H1 (cell line): ENCODE measurements at regions not wholly inside any gene's neighbourhood (a gene's known extent, or its start where the extent isn't known, plus 50 kb on each side); places are given as distances from the start of the nearest gene placed in this dataset.

ENCODE experiments used
- CTCF ChIA-PET: fragments of 300-600 bp; sonication (Branson Sonifier 250); formaldehyde crosslinking; loops from one replicate; lab custom pipeline; 2021; ENCODE audit not compliant: partially characterized antibody; lab: Charles Lee
- POLR2A ChIA-PET: fragments of 300-600 bp; sonication (Branson Sonifier 250); formaldehyde crosslinking; loops from one replicate; lab custom pipeline; 2021; ENCODE audit warnings: inconsistent platforms; ENCODE audit not compliant: partially characterized antibody; lab: Charles Lee
- DNase-seq, 2 experiments: peaks; one replicate each; pipeline versions ENCODE4 v3.0.0 to v3.0.0-alpha.2; 2010 to 2022; ENCODE audit warnings: low spot score in 2 of 2, low read depth in 1 of 2, mixed read lengths in 1 of 2
- FAIRE-seq: peaks from 2 replicates; lab custom pipeline; 2011; peaks lifted over from hg19 to GRCh38; lab: Jason Lieb, UNC
- H2AFZ ChIP-seq: 2 replicates; pipeline ENCODE4 v1.8.1; 2012; ENCODE audit warnings: low read length, inconsistent platforms
- H2AK5ac ChIP-seq: 2 replicates; pipeline ENCODE4 v1.6.1; 2013; ENCODE audit warnings: low read depth, low read length
- H2BK120ac ChIP-seq: replicated peaks from 2 replicates; pipeline ENCODE3; 2013; ENCODE audit warnings: low read depth, low read length, inconsistent platforms
- H2BK12ac ChIP-seq: 2 replicates; pipeline ENCODE4 v1.6.1; 2013; ENCODE audit warnings: low read depth, low read length
- H2BK15ac ChIP-seq: 2 replicates; pipeline ENCODE4 v1.6.1; 2013; ENCODE audit warnings: low read length
- H2BK20ac ChIP-seq: 2 replicates; pipeline ENCODE4 v1.6.1; 2013; ENCODE audit warnings: low read length
- H2BK5ac ChIP-seq: 2 replicates; pipeline ENCODE4 v1.6.1; 2013; ENCODE audit warnings: low read depth, low read length
- H3K14ac ChIP-seq: 2 replicates; pipeline ENCODE4 v1.6.1; 2013; ENCODE audit warnings: inconsistent platforms; ENCODE audit not compliant: insufficient read length
- H3K18ac ChIP-seq: 2 replicates; pipeline ENCODE4 v1.6.1; 2013; ENCODE audit warnings: low read length; ENCODE audit errors: extremely low read depth
- H3K23ac ChIP-seq: 2 replicates; pipeline ENCODE4 v1.6.1; 2013; ENCODE audit warnings: inconsistent platforms; ENCODE audit not compliant: insufficient read length
- H3K23me2 ChIP-seq: 2 replicates; pipeline ENCODE4 v1.6.1; 2013; ENCODE audit warnings: low read depth, low read length
- H3K27ac ChIP-seq: 2 replicates; pipeline ENCODE4 v1.6.1; 2011; ENCODE audit warnings: low read depth, low read length, inconsistent platforms
- H3K27me3 ChIP-seq, 4 experiments: replicated peaks in 1 of 4; 1 replicate in 1 of 4; 2 replicates in 3 of 4; pipeline versions ENCODE4 v1.6.1 to v1.8.1; 2011 to 2013; ENCODE audit warnings: low read length in 3 of 4, mild to moderate bottlenecking in 3 of 4, inconsistent platforms in 2 of 4, mixed read lengths in 2 of 4, moderate library complexity in 1 of 4; ENCODE audit not compliant: control insufficient read depth in 3 of 4, insufficient read depth in 3 of 4; ENCODE audit errors: extremely low read depth in 1 of 4
- H3K36me3 ChIP-seq, 4 experiments: 2 replicates each; pipeline versions ENCODE4 v1.6.1 to v1.8.1; 2011 to 2013; ENCODE audit warnings: mild to moderate bottlenecking in 4 of 4, low read length in 3 of 4, moderate library complexity in 2 of 4, control low read depth in 1 of 4, inconsistent platforms in 1 of 4; ENCODE audit not compliant: insufficient read depth in 4 of 4, control insufficient read depth in 2 of 4
- H3K4ac ChIP-seq: replicated peaks from 2 replicates; pipeline ENCODE3; 2013; ENCODE audit warnings: low read length, low read depth, mixed read lengths, inconsistent platforms; ENCODE audit not compliant: insufficient read length
- H3K4me1 ChIP-seq, 4 experiments: replicated peaks in 1 of 4; 1 replicate in 1 of 4; 2 replicates in 3 of 4; pipeline versions ENCODE4 v1.6.1 to v1.8.1; 2011 to 2013; ENCODE audit warnings: low read length in 3 of 4, inconsistent platforms in 2 of 4, mixed read lengths in 1 of 4; ENCODE audit not compliant: insufficient read depth in 4 of 4, control insufficient read depth in 3 of 4
- H3K4me2 ChIP-seq, 2 experiments: 2 replicates each; pipeline versions ENCODE4 v1.6.1 to v1.8.1; 2011 to 2013; ENCODE audit warnings: low read depth in 2 of 2, low read length in 2 of 2, control low read depth in 1 of 2, inconsistent platforms in 1 of 2, mild to moderate bottlenecking in 1 of 2; ENCODE audit not compliant: insufficient read depth in 1 of 2
- H3K4me3 ChIP-seq, 4 experiments: fragments of 200-600, 300-600 bp in 1 of 4; sonication (generic), shearing (Covaris generic), sonication (Bioruptor Twin) in 1 of 4; 2 replicates each; pipeline versions ENCODE4 v1.5.1 to v1.8.1; 2011 to 2016; ENCODE audit warnings: low read length in 4 of 4, low read depth in 3 of 4, control low read depth in 2 of 4, inconsistent platforms in 2 of 4, mild to moderate bottlenecking in 2 of 4, mixed read lengths in 1 of 4, moderate library complexity in 1 of 4; ENCODE audit not compliant: insufficient read depth in 2 of 4; ENCODE audit errors: extremely low read depth in 1 of 4
- H3K56ac ChIP-seq: replicated peaks from 2 replicates; pipeline ENCODE3; 2013; ENCODE audit warnings: low read depth, mild to moderate bottlenecking, mixed read lengths, low read length, inconsistent platforms; ENCODE audit not compliant: insufficient read length
- H3K79me1 ChIP-seq: 2 replicates; pipeline ENCODE4 v1.6.1; 2013; ENCODE audit warnings: low read depth, low read length, control low read depth
- H3K79me2 ChIP-seq, 2 experiments: 2 replicates each; pipeline versions ENCODE4 v1.6.1 to v1.8.1; 2012 to 2013; ENCODE audit warnings: low read length in 2 of 2, mild to moderate bottlenecking in 2 of 2, inconsistent platforms in 1 of 2; ENCODE audit not compliant: insufficient read depth in 2 of 2, control insufficient read depth in 1 of 2
- H3K9ac ChIP-seq, 4 experiments: replicated peaks in 1 of 4; 1 replicate in 1 of 4; 2 replicates in 3 of 4; pipeline versions ENCODE4 v1.6.1 to v1.8.1; 2011 to 2013; ENCODE audit warnings: low read depth in 3 of 4, low read length in 3 of 4, control low read depth in 2 of 4, mild to moderate bottlenecking in 2 of 4, moderate library complexity in 2 of 4, inconsistent platforms in 1 of 4; ENCODE audit errors: extremely low read depth in 1 of 4
- H3K9me3 ChIP-seq, 2 experiments: 2 replicates each; pipeline versions ENCODE4 v1.6.1 to v1.8.1; 2012 to 2013; ENCODE audit warnings: mild to moderate bottlenecking in 2 of 2, moderate library complexity in 2 of 2, control low read depth in 1 of 2, inconsistent platforms in 1 of 2, low read depth in 1 of 2, low read length in 1 of 2, mixed read lengths in 1 of 2; ENCODE audit not compliant: insufficient read depth in 2 of 2
- H4K20me1 ChIP-seq, 2 experiments: replicated peaks in 1 of 2; 2 replicates each; pipeline versions ENCODE3 to v1.8.1; 2011 to 2013; ENCODE audit warnings: inconsistent platforms in 2 of 2, low read length in 2 of 2, mild to moderate bottlenecking in 1 of 2; ENCODE audit not compliant: insufficient read depth in 2 of 2, control insufficient read depth in 1 of 2
- H4K5ac ChIP-seq: 2 replicates; pipeline ENCODE4 v1.6.1; 2013; ENCODE audit warnings: low read length, low read depth, mixed read lengths, inconsistent platforms; ENCODE audit not compliant: insufficient read length
- H4K8ac ChIP-seq: 2 replicates; pipeline ENCODE4 v1.8.0; 2013; ENCODE audit warnings: mild to moderate bottlenecking, moderate library complexity, low read length, inconsistent platforms; ENCODE audit not compliant: insufficient read depth; ENCODE audit errors: extremely low read depth
- H4K91ac ChIP-seq: replicated peaks from 2 replicates; pipeline ENCODE3; 2013; ENCODE audit warnings: low read length, mixed read lengths, inconsistent platforms; ENCODE audit not compliant: insufficient read length
- CBX5 ChIP-seq: fragments of 300-800, 300-1000 bp; sonication (generic); IDR thresholded peaks from 2 replicates; pipeline ENCODE4 v1.7.1; 2016; ENCODE audit warnings: antibody characterized with exemption, low read length, low read depth
- EGR1 ChIP-seq: IDR thresholded peaks from 2 replicates; pipeline ENCODE4 v1.6.1; 2011; ENCODE audit warnings: low read depth, low read length, borderline replicate concordance
- HDAC6 ChIP-seq: IDR thresholded peaks from one replicate; pipeline ENCODE4 v1.7.1; 2012; ENCODE audit warnings: low read depth, mild to moderate bottlenecking, inconsistent platforms, low read length, moderate library complexity
- KDM1A ChIP-seq: fragments of 200-600, 300-600 bp; sonication (generic); IDR thresholded peaks from 2 replicates; pipeline ENCODE4 v1.7.1; 2016; ENCODE audit warnings: mild to moderate bottlenecking, low read length, borderline replicate concordance
- POU5F1 ChIP-seq: IDR thresholded peaks from 2 replicates; pipeline ENCODE4 v1.6.1; 2011; ENCODE audit warnings: low read depth, mild to moderate bottlenecking, low read length, moderate library complexity
- RNF2 ChIP-seq: fragments of 200-900, 300-1000 bp; sonication (generic); IDR thresholded peaks from 2 replicates; pipeline ENCODE4 v1.7.1; 2016; ENCODE audit warnings: borderline replicate concordance, low read depth, mild to moderate bottlenecking, antibody characterized with exemption, low read length; ENCODE audit not compliant: poor library complexity, severe bottlenecking; ENCODE audit errors: missing control alignments
- SAP30 ChIP-seq: fragments of 300-600 bp; sonication (generic); IDR thresholded peaks from 2 replicates; pipeline ENCODE4 v1.7.1; 2012; ENCODE audit warnings: low read length, moderate library complexity, mild to moderate bottlenecking, inconsistent platforms; ENCODE audit not compliant: insufficient read depth, insufficient replicate concordance
- SP2 ChIP-seq: IDR thresholded peaks from 2 replicates; pipeline ENCODE4 v1.6.1; 2012; ENCODE audit warnings: mild to moderate bottlenecking, low read length, inconsistent platforms
- SRF ChIP-seq: IDR thresholded peaks from 2 replicates; pipeline ENCODE4 v1.6.1; 2011; ENCODE audit warnings: mild to moderate bottlenecking, low read depth, low read length, moderate library complexity
- TBP ChIP-seq: IDR thresholded peaks from 2 replicates; pipeline ENCODE4 v1.6.1; 2011; ENCODE audit warnings: low read depth, low read length, improper control_type of control experiment
- TCF12 ChIP-seq: IDR thresholded peaks from 2 replicates; pipeline ENCODE4 v1.6.1; 2011; ENCODE audit warnings: low read depth, mild to moderate bottlenecking, low read length
- ZNF274 ChIP-seq: IDR thresholded peaks from 2 replicates; pipeline ENCODE4 v1.7.0; 2012; ENCODE audit warnings: low read length, borderline replicate concordance; ENCODE audit errors: extremely low read depth

- no peaks in the 10 kb centered on the region for H3K23me2 ChIP-seq
- H2BK15ac ChIP-seq = no peak overlapping the region
- no peaks in the 10 kb centered on the region for H3K79me2 ChIP-seq
- ChIA-PET CTCF (no interaction called here), POLR2A (no interaction called here)
- no peak overlapping the region for H3K4me3 ChIP-seq
- H3K56ac ChIP-seq = no peak overlapping the region
- H3K4me2 ChIP-seq = no peak overlapping the region
- H2BK5ac ChIP-seq = no peak overlapping the region
- no peak overlapping the region for H2BK120ac ChIP-seq
- no peak overlapping the region for H2BK20ac ChIP-seq
- no peaks in the 10 kb centered on the region for H3K79me1 ChIP-seq
- no peaks in the 10 kb centered on the region for H3K9me3 ChIP-seq
- H3K9ac ChIP-seq = no peak overlapping the region
- no peak overlapping the region for H2BK12ac ChIP-seq
- no peak overlapping the region for H2AK5ac ChIP-seq
- H2AFZ ChIP-seq = no peak overlapping the region
- H4K91ac ChIP-seq = no peak overlapping the region
- DNase-seq (no peak), FAIRE-seq (no peak)
- no peak overlapping the region for H3K18ac ChIP-seq
- H3K27me3 ChIP-seq = no peaks in the 10 kb centered on the region
- no peak overlapping the region for H4K8ac ChIP-seq
- no peak overlapping the region for H3K4ac ChIP-seq
- no peak overlapping the region for H3K23ac ChIP-seq
- H3K4me1 ChIP-seq = no peaks in the 10 kb centered on the region
- no peak overlapping the region for H4K5ac ChIP-seq
- no peaks in the 10 kb centered on the region for H4K20me1 ChIP-seq
- H3K14ac ChIP-seq = no peak overlapping the region
- TF ChIP-seq SRF (no peak), EGR1 (no peak), POU5F1 (no peak), KDM1A (no peak), ZNF274 (no peak), TCF12 (no peak), HDAC6 (no peak), SP2 (no peak), TBP (no peak), CBX5 (no peak), RNF2 (no peak), SAP30 (no peak)
- no peaks in the 10 kb centered on the region for H3K36me3 ChIP-seq
- no peak overlapping the region for H3K27ac ChIP-seq
Observed at GRCh38 chr12:90499795-90500194, 455.2 kb downstream of the CCER1 start.
